ENCODE measurements at regions not wholly inside any gene's neighbourhood (a gene's known extent, or its start where the extent isn't known, plus 50 kb on each side); places are given as distances from the start of the nearest gene placed in this dataset.

GRCh38 chr5:74421377-74421776 is 219.2 kb downstream of the ENC1 start:
- DNase-seq, result no peak

GRCh38 chr5:74420947-74421346 is 219.6 kb downstream of the ENC1 start:
- no peak for DNase-seq

DNA sequence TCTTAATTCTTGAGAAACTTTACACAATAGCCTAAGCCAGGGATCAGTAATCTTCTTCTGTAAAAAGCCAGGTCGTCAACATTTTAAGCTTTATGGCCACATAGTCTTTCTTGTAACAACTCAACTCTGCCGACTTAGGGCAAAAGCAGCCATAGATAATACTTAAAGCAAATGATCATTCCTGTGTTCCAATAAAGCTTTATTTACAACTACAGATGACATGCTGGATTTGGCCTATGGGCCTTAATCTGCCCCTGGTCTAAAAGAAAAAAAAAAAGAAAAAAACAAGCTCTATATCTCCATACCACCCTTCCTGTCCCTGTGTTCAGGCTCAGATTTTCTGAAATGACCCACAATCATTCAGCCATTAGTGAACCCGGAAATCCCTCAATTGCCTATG is 220.3 kb downstream of the ENC1 start:
- no peak for DNase-seq

DNA sequence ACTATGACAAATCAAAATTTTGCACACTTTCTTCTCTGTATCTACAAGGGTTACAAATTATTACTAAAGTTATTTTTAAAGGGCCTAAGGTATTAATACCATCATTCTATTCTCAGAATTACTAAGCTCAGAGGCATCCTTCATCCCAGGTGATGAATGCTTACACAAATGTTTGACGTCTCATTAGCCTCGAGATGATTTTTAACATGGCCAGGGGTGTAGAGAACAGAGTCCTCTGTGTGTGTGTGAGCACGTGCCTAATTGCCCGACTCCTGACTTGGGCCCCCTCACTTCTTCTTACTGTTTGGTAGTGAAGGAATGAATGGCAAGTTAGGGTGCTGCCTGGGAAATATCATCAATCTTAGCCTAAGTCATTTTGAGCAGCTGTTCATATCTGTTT is 221.1 kb downstream of the ENC1 start:
- DNase-seq, result no peak

GRCh38 chr5:74418709-74419108 is 221.8 kb downstream of the ENC1 start:
- no peak for DNase-seq

DNA sequence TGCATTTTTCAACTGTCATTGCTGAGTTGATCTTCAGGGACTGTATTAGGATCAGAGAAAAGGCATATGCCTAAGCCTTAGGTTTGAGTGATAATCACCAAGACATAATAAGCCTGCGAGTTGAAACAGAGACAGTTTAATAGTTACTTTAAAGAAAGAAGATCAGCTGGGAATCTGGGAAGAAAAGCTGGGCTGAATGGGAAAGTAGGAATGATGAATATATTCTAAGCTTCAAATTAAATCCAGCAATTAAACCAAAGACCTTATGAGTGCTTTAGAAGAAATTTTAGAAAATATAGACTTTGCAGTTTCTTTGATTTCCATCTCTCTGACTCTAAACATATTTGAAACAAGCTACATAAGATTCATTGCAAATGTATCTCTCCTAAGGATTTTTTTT is 222.3 kb downstream of the ENC1 start:
- DNase-seq, result no peak

GRCh38 chr5:74415695-74416102 is 224.8 kb downstream of the ENC1 start:
- DNase-seq, result no peak

GRCh38 chr5:74414228-74414627 is 226.3 kb downstream of the ENC1 start:
- DNase-seq, result no peak

DNA sequence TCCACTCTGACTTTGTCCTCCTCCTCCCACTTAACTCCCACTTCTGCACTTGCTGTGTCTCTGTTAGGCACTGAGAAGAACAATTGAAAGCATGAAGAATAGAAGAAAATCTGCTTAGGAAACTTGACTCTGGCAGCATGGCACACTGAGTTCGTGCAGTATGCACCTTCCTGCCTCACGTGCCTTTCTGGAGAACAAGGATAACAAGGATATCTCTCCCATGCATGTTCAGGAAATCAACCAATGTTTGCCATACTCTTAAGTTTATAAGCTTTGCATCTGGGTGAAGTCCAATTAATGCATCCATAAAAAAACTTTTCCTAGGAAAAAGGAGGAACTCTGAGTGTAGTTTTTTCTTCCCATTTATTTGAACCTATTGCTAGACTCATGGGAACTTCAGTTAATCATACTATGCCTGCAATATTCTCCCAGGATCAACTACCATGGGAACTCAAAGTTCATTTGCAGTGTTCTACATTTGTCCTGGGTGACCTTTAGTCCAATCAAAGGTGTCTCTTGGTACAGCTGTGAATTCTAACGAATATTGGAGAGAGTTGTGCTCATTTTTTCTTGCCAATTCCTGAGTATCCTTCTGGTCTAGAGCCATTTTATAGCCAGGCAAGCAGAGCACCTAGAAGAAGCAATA is 227.0 kb downstream of the ENC1 start:
- no peak for DNase-seq

- no peak for DNase-seq
Observed at GRCh38 chr5:74412066-74412465, 228.5 kb downstream of the ENC1 start.

- DNase-seq, result no peak
Observed at GRCh38 chr5:74409712-74410111, 230.8 kb downstream of the ENC1 start.

- DNase-seq, result no peak
Observed at GRCh38 chr5:74409166-74409706, 231.3 kb downstream of the ENC1 start.

- DNase-seq, result no peak
Observed at GRCh38 chr5:74408150-74409043, 232.1 kb downstream of the ENC1 start.

DNA sequence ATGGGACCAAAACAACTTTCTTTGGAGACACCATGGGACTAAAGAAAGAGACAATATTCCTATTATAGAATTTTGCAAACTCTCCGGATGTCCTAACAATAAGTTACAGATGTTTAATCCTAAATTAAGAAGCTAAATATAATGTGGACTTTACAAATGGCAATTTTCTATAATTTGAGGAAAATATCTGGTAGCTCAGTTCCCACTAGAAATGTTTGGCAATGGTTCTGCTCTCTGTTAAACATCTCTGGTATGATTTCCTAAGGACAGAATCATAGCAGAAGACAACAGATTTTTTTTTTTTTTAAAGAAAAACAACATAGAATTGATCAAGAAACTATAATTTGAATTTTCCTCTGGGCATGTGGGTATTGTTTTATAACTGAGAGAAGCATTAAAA is 232.8 kb downstream of the ENC1 start:
- no peak for DNase-seq

DNA sequence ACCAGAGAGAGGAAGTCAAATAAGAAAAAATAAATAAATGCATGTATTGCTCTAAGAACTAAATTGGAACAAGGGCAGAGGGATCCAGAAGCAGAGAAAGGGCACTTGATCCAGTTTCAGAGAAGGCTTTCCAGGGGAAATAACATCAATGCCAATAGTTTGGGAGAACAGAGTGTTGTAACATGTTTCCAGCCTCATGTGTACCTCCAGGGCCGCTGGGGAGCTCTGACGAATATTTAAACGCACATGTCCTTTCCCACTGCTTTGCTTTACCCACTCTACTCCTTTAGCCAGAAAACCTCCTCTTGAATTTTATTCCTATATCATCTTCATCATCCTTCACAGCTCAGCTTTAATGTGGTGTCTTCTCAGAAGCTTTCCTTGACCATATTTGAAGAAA is 233.7 kb downstream of the ENC1 start:
- DNase-seq, result no peak

- no peak for DNase-seq
Observed at GRCh38 chr5:74405593-74405992, 234.9 kb downstream of the ENC1 start.

- no peak for DNase-seq
Observed at GRCh38 chr5:74404574-74405508, 235.7 kb downstream of the ENC1 start.

DNA sequence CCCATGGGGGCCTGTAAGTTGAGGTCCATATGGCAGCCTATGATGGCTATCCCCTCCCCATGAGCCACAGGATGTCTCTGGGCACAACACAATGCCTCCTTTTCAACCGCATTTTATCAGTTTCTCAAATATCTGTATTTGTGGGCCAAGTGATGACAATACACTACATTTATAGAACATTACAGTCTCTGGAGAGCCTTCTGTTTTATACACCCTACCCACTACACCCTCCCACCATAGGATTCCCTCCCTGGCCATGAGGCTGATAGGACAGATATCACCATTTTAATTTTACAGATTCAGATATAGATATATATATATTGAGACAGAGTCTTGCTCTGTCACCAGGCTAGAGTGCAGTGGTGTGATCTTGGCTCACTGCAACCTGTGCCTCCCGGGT is 236.8 kb downstream of the ENC1 start:
- DNase-seq, result no peak

- no peak for DNase-seq
Observed at GRCh38 chr5:74402553-74402952, 238.0 kb downstream of the ENC1 start.

- DNase-seq, result no peak
Observed at GRCh38 chr5:74401946-74402320, 238.6 kb downstream of the ENC1 start.

GRCh38 chr5:74401281-74401945 is 239.1 kb downstream of the ENC1 start:
- DNase-seq, result no peak

- DNase-seq, result no peak
Observed at GRCh38 chr5:74400067-74400466, 240.5 kb downstream of the ENC1 start.
